Activated T-cell treated with anti-CD3 and anti-CD28 coated beads, Interleukin-2, amount 50 U/mL, for 4 hours (primary cell): ENCODE measurements at regions not wholly inside any gene's neighbourhood (a gene's known extent, or its start where the extent isn't known, plus 50 kb on each side); places are given as distances from the start of the nearest gene placed in this dataset.
A peak's percentile ranks its signal among the peaks of the same experiment; 100 is the strongest.

Experiments used
- ATAC-seq, 2 donors: fragments of 200-7000 bp; cut with Tn5 transposase; one replicate each; pipeline ENCODE4 v1.10.0; 2021
- DNase-seq: peaks from one replicate; pipeline ENCODE4 v3.0.0-alpha.2; 2020
- H3K27me3 Mint-ChIP-seq: one replicate; pipeline ENCODE4 v1.8.0; 2021; ENCODE audit warnings: low read depth, mixed read lengths
- H3K36me3 Mint-ChIP-seq: one replicate; pipeline ENCODE4 v1.8.0; 2022; ENCODE audit warnings: mixed read lengths; ENCODE audit not compliant: insufficient read depth
- H3K4me1 Mint-ChIP-seq: one replicate; pipeline ENCODE4 v1.8.0; 2021; ENCODE audit warnings: low read depth, mixed read lengths
- H3K4me3 Mint-ChIP-seq: one replicate; pipeline ENCODE4 v1.8.0; 2021; ENCODE audit warnings: mild to moderate bottlenecking, moderate library complexity, mixed read lengths
- H3K9me3 Mint-ChIP-seq: one replicate; pipeline ENCODE4 v1.8.0; 2021; ENCODE audit warnings: mixed read lengths

- no peaks in the 10 kb centered on the region for H3K36me3 Mint-ChIP-seq
- H3K27me3 Mint-ChIP-seq = peaks cover 3% of the 10 kb centered on the region
- no peaks in the 10 kb centered on the region for H3K9me3 Mint-ChIP-seq
- H3K4me3 Mint-ChIP-seq = no peak overlapping the region
- DNase-seq (no peak), ATAC-seq (no peak)
- peaks cover 1% of the 10 kb centered on the region for H3K4me1 Mint-ChIP-seq
Measured at GRCh38 chr13:32910530-32910929, 105.7 kb upstream of the KL start.

- DNase-seq = no peak
- Mint-ChIP-seq H3K9me3 (peaks cover 2% of the 10 kb centered on the region), H3K36me3 (no peaks in the 10 kb centered on the region), H3K4me1 (no peaks in the 10 kb centered on the region), H3K27me3 (no peaks in the 10 kb centered on the region), H3K4me3 (no peak overlapping the region)
- peak; percentile 54 to 58 for ATAC-seq
Measured at GRCh38 chr13:32911506-32911905, 104.7 kb upstream of the KL start.

- ATAC-seq = no peak
- no peak overlapping the region for H3K4me3 Mint-ChIP-seq
- peaks cover 11% of the 10 kb centered on the region for H3K9me3 Mint-ChIP-seq
- H3K36me3 Mint-ChIP-seq = no peaks in the 10 kb centered on the region
- DNase-seq = no peak
- no peaks in the 10 kb centered on the region for H3K4me1 Mint-ChIP-seq
- H3K27me3 Mint-ChIP-seq = no peaks in the 10 kb centered on the region
Measured at GRCh38 chr13:32914686-32915085, 101.5 kb upstream of the KL start.

GRCh38 chr13:32917504-32917903 is 98.7 kb upstream of the KL start:
- H3K4me1 Mint-ChIP-seq = no peaks in the 10 kb centered on the region
- H3K9me3 Mint-ChIP-seq = peaks cover 11% of the 10 kb centered on the region
- DNase-seq (no peak), ATAC-seq (peak; percentile 86 to 89)
- no peaks in the 10 kb centered on the region for H3K27me3 Mint-ChIP-seq
- H3K4me3 Mint-ChIP-seq = no peak overlapping the region
- no peaks in the 10 kb centered on the region for H3K36me3 Mint-ChIP-seq

- no peak for DNase-seq
- Mint-ChIP-seq H3K9me3 (no peaks in the 10 kb centered on the region), H3K4me3 (no peak overlapping the region), H3K27me3 (no peaks in the 10 kb centered on the region), H3K36me3 (no peaks in the 10 kb centered on the region), H3K4me1 (no peaks in the 10 kb centered on the region)
- ATAC-seq = no peak
Measured at GRCh38 chr13:32923725-32924124, 92.5 kb upstream of the KL start.

GRCh38 chr13:32924886-32925285 is 91.3 kb upstream of the KL start:
- ATAC-seq = no peak

GRCh38 chr13:32925506-32925905 is 90.7 kb upstream of the KL start:
- H3K4me1 Mint-ChIP-seq = no peaks in the 10 kb centered on the region
- no peaks in the 10 kb centered on the region for H3K36me3 Mint-ChIP-seq
- H3K4me3 Mint-ChIP-seq = no peak overlapping the region
- no peaks in the 10 kb centered on the region for H3K9me3 Mint-ChIP-seq
- DNase-seq (no peak), ATAC-seq (no peak)
- H3K27me3 Mint-ChIP-seq = peaks cover 2% of the 10 kb centered on the region

More at GRCh38 chr13:32924886-32925285, 91.3 kb upstream of the KL start:
- Mint-ChIP-seq H3K4me1 (no peaks in the 10 kb centered on the region), H3K27me3 (peaks cover 2% of the 10 kb centered on the region), H3K4me3 (no peak overlapping the region), H3K36me3 (no peaks in the 10 kb centered on the region), H3K9me3 (no peaks in the 10 kb centered on the region)
- no peak for DNase-seq

- Mint-ChIP-seq H3K4me1 (no peaks in the 10 kb centered on the region), H3K27me3 (peaks cover 13% of the 10 kb centered on the region), H3K36me3 (no peaks in the 10 kb centered on the region), H3K4me3 (no peak overlapping the region), H3K9me3 (peaks cover 9% of the 10 kb centered on the region)
- no peak for ATAC-seq
- DNase-seq = no peak
Measured at GRCh38 chr13:32932376-32932775, 83.8 kb upstream of the KL start.

GRCh38 chr13:32936716-32937115 is 79.5 kb upstream of the KL start:
- Mint-ChIP-seq H3K27me3 (peaks cover 14% of the 10 kb centered on the region), H3K4me1 (peaks cover 5% of the 10 kb centered on the region), H3K9me3 (peaks cover 7% of the 10 kb centered on the region), H3K4me3 (no peak overlapping the region), H3K36me3 (no peaks in the 10 kb centered on the region)
- DNase-seq (no peak), ATAC-seq (no peak)

GRCh38 chr13:32938314-32938713 is 77.9 kb upstream of the KL start:
- H3K4me1 Mint-ChIP-seq = peaks cover 5% of the 10 kb centered on the region
- no peak for DNase-seq
- no peaks in the 10 kb centered on the region for H3K36me3 Mint-ChIP-seq
- no peak for ATAC-seq
- H3K9me3 Mint-ChIP-seq = peaks cover 3% of the 10 kb centered on the region
- peaks cover 11% of the 10 kb centered on the region for H3K27me3 Mint-ChIP-seq
- H3K4me3 Mint-ChIP-seq = no peak overlapping the region

- H3K4me3 Mint-ChIP-seq = no peak overlapping the region
Measured at GRCh38 chr13:32938907-32939306, 77.3 kb upstream of the KL start.

GRCh38 chr13:32940601-32941000 is 75.6 kb upstream of the KL start:
- peaks cover 3% of the 10 kb centered on the region for H3K9me3 Mint-ChIP-seq
- H3K4me3 Mint-ChIP-seq = no peak overlapping the region
- ATAC-seq (no peak), DNase-seq (no peak)
- H3K27me3 Mint-ChIP-seq = peaks cover 6% of the 10 kb centered on the region
- H3K4me1 Mint-ChIP-seq = peaks cover 5% of the 10 kb centered on the region
- H3K36me3 Mint-ChIP-seq = no peaks in the 10 kb centered on the region

More at GRCh38 chr13:32938907-32939306, 77.3 kb upstream of the KL start:
- Mint-ChIP-seq H3K9me3 (peaks cover 3% of the 10 kb centered on the region), H3K36me3 (no peaks in the 10 kb centered on the region), H3K4me1 (peaks cover 5% of the 10 kb centered on the region), H3K27me3 (peaks cover 9% of the 10 kb centered on the region)
- no peak for ATAC-seq
- DNase-seq = no peak

GRCh38 chr13:32941368-32941767 is 74.9 kb upstream of the KL start:
- Mint-ChIP-seq H3K9me3 (peaks cover 3% of the 10 kb centered on the region), H3K36me3 (no peaks in the 10 kb centered on the region), H3K4me1 (peaks cover 5% of the 10 kb centered on the region), H3K4me3 (no peak overlapping the region), H3K27me3 (peaks cover 3% of the 10 kb centered on the region)
- no peak for ATAC-seq
- DNase-seq = no peak

GRCh38 chr13:32946558-32946957 is 69.7 kb upstream of the KL start:
- no peaks in the 10 kb centered on the region for H3K36me3 Mint-ChIP-seq
- DNase-seq = no peak
- no peaks in the 10 kb centered on the region for H3K9me3 Mint-ChIP-seq
- no peak overlapping the region for H3K4me3 Mint-ChIP-seq
- no peaks in the 10 kb centered on the region for H3K4me1 Mint-ChIP-seq
- H3K27me3 Mint-ChIP-seq = no peaks in the 10 kb centered on the region
- no peak for ATAC-seq

- Mint-ChIP-seq H3K4me1 (no peaks in the 10 kb centered on the region), H3K27me3 (no peaks in the 10 kb centered on the region), H3K9me3 (no peaks in the 10 kb centered on the region), H3K36me3 (no peaks in the 10 kb centered on the region), H3K4me3 (no peak overlapping the region)
- ATAC-seq (no peak), DNase-seq (no peak)
Measured at GRCh38 chr13:32947411-32948276, 68.6 kb upstream of the KL start.
